ENCODE measurements at regions not wholly inside any gene's neighbourhood (a gene's known extent, or its start where the extent isn't known, plus 50 kb on each side); places are given as distances from the start of the nearest gene placed in this dataset.
"Not testable (repeated sequence)": the region's sequence is repeated elsewhere in the genome, so short reads cannot be mapped to it uniquely, and the experiment has no call there.

DNA sequence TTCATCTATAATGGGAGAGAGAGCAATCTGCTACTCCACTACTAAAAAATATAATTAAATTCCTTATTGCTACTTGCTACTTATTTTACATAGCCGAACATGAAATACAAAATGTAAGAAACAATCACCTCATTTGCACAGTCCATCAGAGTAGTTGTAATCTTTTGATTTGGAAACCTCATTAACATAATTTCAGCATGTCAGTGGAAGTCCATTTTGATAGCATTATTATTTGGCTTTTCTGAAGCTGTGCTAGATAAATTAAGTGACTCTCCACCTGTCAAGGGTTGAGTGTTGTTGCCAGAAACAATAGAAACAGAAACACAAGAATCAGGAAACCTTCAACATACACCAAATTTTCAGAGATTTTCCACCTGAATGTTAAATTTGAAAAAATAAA is 250.0 kb downstream of the RFPL4B start:
- no peak for DNase-seq (ENCODE audit: low spot score in 2 of 2)
- peaks cover 0 to 14% of the 10 kb centered on the region in 2 donors for H3K9me3 ChIP-seq
- no peak overlapping the region for H3K27ac ChIP-seq
- TF ChIP-seq POLR2AphosphoS5 (IDR thresholded peaks at IDR 0.05) (no peak), POLR2A (IDR thresholded peaks at IDR 0.05) (no peak)
- TF ChIP-seq, protein P1, sequence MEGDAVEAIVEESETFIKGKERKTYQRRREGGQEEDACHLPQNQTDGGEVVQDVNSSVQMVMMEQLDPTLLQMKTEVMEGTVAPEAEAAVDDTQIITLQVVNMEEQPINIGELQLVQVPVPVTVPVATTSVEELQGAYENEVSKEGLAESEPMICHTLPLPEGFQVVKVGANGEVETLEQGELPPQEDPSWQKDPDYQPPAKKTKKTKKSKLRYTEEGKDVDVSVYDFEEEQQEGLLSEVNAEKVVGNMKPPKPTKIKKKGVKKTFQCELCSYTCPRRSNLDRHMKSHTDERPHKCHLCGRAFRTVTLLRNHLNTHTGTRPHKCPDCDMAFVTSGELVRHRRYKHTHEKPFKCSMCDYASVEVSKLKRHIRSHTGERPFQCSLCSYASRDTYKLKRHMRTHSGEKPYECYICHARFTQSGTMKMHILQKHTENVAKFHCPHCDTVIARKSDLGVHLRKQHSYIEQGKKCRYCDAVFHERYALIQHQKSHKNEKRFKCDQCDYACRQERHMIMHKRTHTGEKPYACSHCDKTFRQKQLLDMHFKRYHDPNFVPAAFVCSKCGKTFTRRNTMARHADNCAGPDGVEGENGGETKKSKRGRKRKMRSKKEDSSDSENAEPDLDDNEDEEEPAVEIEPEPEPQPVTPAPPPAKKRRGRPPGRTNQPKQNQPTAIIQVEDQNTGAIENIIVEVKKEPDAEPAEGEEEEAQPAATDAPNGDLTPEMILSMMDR (IDR thresholded peaks at IDR 0.05): no peak
- intact Hi-C loops (cut with DNase I; ENCODE audit: low total_unique reads): no loop called here
- no peaks in the 10 kb centered on the region for H3K27me3 ChIP-seq
- no peak overlapping the region for H3K4me3 ChIP-seq
- H3K36me3 ChIP-seq: no peaks in the 10 kb centered on the region
- no peaks in the 10 kb centered on the region for H3K4me1 ChIP-seq

DNA sequence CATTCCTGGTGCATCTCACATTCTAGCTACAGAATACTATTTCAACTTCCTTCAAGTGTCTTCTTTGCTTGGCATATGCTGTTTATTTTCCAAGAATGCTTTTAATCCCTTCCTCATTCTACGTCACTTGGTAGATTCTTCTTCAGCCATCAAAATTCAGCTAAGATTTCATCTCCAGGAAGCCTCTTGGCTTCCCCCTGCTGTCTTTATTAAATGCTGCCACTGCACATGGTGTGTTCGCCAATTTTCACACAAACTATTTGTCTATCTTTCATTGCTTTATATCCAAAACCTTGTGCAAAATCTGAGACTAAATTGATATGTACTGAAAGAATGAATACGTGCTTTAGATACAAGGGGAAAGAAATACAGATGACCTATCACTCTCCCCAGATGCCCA is 253.0 kb downstream of the RFPL4B start:
- H3K27me3 ChIP-seq: no peaks in the 10 kb centered on the region
- H3K4me3 ChIP-seq: no peak overlapping the region
- no peak for DNase-seq (ENCODE audit: low spot score in 2 of 2)
- no peak for TF ChIP-seq POLR2A (IDR thresholded peaks at IDR 0.05)
- no peak for TF ChIP-seq POLR2AphosphoS5 (IDR thresholded peaks at IDR 0.05)
- TF ChIP-seq, protein P1 (IDR thresholded peaks at IDR 0.05): no peak
- no peak overlapping the region for H3K27ac ChIP-seq
- intact Hi-C loops (cut with DNase I; ENCODE audit: low total_unique reads): no loop called here
- no peaks in the 10 kb centered on the region for H3K4me1 ChIP-seq
- H3K9me3 ChIP-seq: peaks cover 0 to 3% of the 10 kb centered on the region in 2 donors
- H3K36me3 ChIP-seq: no peaks in the 10 kb centered on the region

DNA sequence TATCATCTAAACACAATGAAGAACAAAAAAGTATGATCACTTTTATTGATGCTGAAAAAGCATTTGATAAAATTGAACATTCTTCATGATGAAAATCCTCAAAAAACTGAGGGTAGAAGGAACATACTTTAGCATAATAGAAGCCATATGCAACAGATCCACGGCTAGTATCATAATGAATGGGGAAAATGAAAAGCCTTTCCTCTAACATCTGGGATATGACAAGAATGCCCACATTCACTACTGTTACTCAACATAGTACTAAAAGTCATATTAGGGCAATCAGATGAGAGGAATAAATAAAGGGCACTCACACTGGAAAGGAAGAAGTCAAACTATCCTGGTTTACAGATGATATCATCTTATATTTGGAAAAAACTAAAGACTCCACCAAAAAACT is 256.6 kb downstream of the RFPL4B start:
- TF ChIP-seq POLR2AphosphoS5 (IDR thresholded peaks at IDR 0.05): no peak
- TF ChIP-seq, protein P1 (IDR thresholded peaks at IDR 0.05): no peak
- TF ChIP-seq POLR2A (IDR thresholded peaks at IDR 0.05): no peak
- Histone ChIP-seq H3K27me3 (no peaks in the 10 kb centered on the region), H3K9me3 (peaks cover 8 to 12% of the 10 kb centered on the region in 2 donors), H3K27ac (no peak overlapping the region), H3K36me3 (no peaks in the 10 kb centered on the region), H3K4me3 (no peak overlapping the region), H3K4me1 (no peaks in the 10 kb centered on the region)
- DNase-seq (ENCODE audit: low spot score in 2 of 2): no peak
- intact Hi-C loops (cut with DNase I; ENCODE audit: low total_unique reads): no loop called here

DNA sequence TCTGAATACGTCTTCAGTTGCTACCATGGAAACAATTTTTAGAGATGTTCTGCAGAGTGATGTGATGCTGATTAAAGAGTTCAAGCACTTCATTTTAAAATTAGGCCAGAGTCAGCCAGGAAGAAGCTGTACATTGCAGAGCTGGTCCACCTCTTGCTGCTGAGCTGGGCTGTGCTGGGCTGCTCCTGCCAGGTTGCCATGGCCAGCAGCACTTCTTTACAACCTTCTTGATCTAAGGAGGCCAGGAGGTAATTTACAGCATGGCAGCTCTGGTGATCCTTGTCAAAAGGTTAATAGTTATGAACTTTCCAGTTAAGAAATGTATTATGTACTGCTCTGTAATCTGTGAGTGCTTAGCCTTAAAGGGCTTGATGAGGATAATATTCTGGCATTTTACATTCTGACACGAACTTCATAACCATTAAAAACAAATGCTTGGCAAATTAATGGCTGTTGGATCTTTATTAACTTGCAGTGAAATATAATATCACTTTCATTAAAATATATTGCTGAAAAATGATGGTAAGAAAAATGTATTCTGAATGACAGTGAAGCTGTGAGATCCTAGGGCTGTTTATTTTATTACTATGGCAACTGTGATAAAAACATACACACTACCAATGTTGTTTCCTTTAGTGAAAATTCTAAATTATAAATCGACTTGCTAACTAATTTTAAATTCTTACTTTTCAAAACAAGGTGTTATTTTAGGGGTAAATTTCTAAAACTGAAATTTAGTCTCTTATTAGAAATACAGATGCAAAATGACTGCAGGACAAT is 259.7 kb downstream of the RFPL4B start:
- intact Hi-C loops (cut with DNase I; ENCODE audit: low total_unique reads): no loop called here
- H3K27me3 ChIP-seq: no peaks in the 10 kb centered on the region
- H3K27ac ChIP-seq: no peak overlapping the region
- no peak for DNase-seq (ENCODE audit: low spot score in 2 of 2)
- H3K4me1 ChIP-seq: no peaks in the 10 kb centered on the region
- H3K9me3 ChIP-seq: peaks cover 18 to 19% of the 10 kb centered on the region in 2 donors
- no peak overlapping the region for H3K4me3 ChIP-seq
- no peaks in the 10 kb centered on the region for H3K36me3 ChIP-seq
- no peak for TF ChIP-seq POLR2AphosphoS5 (IDR thresholded peaks at IDR 0.05)
- TF ChIP-seq, protein P1 (IDR thresholded peaks at IDR 0.05): no peak
- no peak for TF ChIP-seq POLR2A (IDR thresholded peaks at IDR 0.05)

DNA sequence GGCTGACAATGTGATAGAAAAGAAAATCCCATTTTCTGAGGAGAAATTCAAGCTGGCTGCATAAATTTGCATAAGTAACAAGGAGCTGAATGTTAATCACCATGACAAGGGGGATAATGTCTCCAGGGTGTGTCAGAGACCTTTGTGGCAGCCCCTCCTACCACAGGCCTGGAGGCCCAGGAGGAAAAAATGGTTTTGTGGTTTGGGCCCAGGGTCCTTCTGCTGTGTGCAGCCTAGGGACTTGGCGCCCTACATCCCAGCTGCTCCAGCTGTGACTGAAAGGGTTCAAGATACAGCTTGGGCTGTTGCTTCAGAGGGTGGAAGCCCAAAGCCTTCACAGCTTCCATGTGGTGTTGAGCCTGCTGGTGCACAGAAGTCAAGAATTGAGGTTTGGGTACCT is 261.8 kb downstream of the RFPL4B start:
- H3K27me3 ChIP-seq; H3K4me1 ChIP-seq; H3K36me3 ChIP-seq; H3K27ac ChIP-seq; H3K4me3 ChIP-seq; DNase-seq (ENCODE audit: low spot score in 2 of 2); intact Hi-C loops (cut with DNase I; ENCODE audit: low total_unique reads): not testable (repeated sequence)
- H3K9me3 ChIP-seq: peaks cover 17 to 18% of the 10 kb centered on the region in 2 donors
